CD4-positive, alpha-beta T cell treated with Interleukin-17A for 1 hour (primary cell): ENCODE measurements at regions not wholly inside any gene's neighbourhood (a gene's known extent, or its start where the extent isn't known, plus 50 kb on each side); places are given as distances from the start of the nearest gene placed in this dataset.

ENCODE experiments used
- DNase-seq: peaks from one replicate; pipeline ENCODE4 v3.0.0-alpha.2; 2020

DNA sequence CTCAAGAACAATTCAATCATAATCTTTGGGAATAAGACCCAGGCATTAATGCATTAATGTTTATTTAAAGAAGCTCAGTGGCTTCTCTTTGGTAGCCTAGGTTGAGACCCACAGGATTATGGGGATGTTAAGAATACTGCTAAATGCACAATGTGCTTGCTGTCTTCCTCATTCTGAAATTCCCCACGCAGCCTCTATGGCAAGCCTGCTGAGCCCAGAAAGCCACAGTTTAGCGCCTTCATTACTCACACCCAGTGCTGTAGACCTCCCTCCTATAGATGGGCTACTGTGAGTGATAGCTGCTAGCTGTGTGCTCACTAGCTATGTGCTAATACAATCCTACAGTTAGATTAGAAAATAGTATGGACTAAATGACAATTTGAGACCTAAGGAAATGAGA, 90.6 kb downstream of the TNFSF13B start:
- DNase-seq, result no peak

GRCh38 chr13:108361769-108362168, 92.3 kb downstream of the TNFSF13B start:
- DNase-seq, result no peak

DNA sequence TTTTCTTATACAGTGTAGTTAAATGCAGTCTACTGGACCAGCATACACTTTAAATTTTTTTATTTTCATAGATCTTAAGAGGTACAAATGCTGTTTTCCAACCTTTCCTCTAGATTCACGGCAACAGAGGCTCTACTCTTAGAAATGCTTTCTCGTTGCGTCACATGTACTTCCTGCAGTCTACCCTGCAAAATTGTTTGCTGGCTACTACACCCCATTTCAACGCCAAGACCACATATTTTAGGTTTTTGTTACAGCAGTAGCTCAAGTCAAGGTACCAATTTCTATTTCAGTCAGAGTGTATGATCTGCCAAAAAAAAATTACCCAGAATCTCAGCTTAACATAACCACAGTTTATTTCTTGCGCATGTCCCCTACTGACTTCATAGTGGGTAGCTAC, 94.1 kb downstream of the TNFSF13B start:
- no peak for DNase-seq

GRCh38 chr13:108365255-108365654, 95.7 kb downstream of the TNFSF13B start:
- DNase-seq, result no peak

- DNase-seq, result no peak
These were observed 98.9 kb downstream of the TNFSF13B start for GRCh38 chr13:108368250-108368905.

- no peak for DNase-seq
These were observed 99.9 kb downstream of the TNFSF13B start for GRCh38 chr13:108369412-108369811.

- no peak for DNase-seq
These were observed 105.5 kb downstream of the TNFSF13B start for GRCh38 chr13:108375034-108375433.

DNA sequence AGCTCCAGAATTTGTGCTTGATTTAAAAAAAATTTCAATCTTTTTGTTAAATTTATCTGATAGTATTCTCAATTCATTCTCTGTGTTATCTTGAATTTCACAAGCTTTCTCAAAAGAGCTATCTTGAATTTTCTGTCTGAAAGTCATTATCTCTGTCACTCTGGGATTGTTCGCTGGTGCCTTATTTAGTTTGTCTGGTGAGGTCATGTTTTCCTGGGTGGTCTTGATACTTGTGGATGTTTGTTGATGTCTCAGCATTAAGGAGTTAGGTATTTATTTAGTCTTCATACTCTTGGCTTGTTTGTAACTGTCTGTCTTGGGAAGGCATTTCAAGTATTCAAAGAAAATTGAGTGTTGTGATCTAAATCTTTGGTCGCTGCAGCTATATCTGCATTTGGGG, 106.3 kb downstream of the TNFSF13B start:
- DNase-seq, result no peak

- DNase-seq, result no peak
These were observed 106.8 kb downstream of the TNFSF13B start for GRCh38 chr13:108376308-108376707.

GRCh38 chr13:108377646-108378206, 108.2 kb downstream of the TNFSF13B start:
- no peak for DNase-seq

DNA sequence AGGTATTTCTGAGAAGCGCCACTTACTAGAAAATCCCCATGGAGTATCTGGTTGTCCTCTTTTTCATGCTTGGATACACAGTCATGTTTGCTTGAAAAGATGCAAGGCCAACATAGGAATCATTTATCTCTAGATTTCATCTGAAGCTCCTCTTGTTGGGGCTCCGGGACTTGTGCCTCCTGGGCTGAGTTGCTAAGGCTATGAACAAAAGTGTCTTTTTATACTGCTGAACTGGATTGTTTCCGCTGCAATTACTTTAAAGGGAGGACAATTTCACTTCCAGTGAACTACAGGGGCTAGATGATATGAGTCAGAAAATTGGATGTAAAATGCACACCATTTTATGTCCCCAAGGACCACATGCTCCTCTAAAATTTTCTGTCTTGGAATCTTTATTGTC, 114.1 kb downstream of the TNFSF13B start:
- no peak for DNase-seq

DNA sequence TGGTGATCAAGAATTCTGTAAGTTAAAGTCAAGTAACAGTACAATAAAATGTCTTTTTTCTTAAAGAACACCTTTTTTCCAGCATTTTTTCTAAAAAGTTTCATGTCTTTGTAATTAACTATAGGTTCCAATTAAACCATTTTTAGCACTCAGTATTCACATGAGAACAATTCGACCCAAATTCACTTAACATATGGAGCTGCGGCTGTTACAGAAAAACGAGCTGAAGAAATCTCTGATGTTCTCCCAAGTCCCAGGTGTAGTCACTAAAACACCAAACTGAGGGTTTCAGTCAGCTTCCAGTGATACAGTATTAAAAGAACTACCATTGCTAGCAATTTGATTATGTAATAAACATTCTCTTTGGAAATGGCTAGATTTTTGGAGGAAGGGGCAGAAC, 117.6 kb downstream of the TNFSF13B start:
- DNase-seq, result no peak

DNA sequence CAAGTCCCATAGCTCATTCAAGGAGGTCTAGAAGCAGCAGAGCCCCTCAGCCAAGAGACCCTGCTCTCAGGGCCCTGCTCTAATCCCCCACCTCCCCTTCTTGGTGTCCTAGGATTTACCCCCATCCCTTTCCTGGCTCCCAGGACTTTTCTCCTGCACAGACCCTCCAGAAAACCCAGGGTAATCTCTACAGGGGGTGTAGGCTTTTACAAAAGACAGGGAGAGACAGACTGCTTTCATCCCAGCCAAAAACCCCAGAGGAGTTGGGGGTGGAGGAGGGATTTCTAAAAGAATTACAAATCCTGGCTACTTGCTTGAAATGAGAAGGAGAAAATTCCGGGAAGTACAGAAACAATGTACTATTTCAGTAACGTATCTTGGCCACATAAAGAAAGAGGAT, 133.3 kb downstream of the TNFSF13B start:
- DNase-seq, result no peak

GRCh38 chr13:108407495-108407894, 138.0 kb downstream of the TNFSF13B start:
- DNase-seq, result no peak

GRCh38 chr13:108408672-108409071, 139.2 kb downstream of the TNFSF13B start:
- DNase-seq, result peak; percentile 9

DNA sequence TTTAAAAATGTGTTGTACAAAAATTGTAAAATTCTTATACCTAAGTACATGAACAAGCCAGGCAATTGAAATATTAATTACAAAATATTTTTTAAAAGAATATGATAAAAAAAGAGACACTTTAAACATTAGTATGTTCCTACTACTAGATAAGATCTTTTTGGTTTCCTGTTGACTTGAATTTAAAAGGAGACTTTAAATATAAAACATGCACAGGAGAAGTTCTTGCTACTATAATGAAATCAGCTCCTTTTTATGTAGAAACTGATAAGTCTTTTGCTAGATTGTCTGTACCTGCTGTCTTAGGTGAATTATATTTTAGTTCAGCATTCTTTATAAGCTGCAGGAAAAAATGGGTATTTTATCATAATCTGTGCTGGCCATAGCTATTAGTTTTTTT, 140.2 kb downstream of the TNFSF13B start:
- DNase-seq, result peak; percentile 16

DNA sequence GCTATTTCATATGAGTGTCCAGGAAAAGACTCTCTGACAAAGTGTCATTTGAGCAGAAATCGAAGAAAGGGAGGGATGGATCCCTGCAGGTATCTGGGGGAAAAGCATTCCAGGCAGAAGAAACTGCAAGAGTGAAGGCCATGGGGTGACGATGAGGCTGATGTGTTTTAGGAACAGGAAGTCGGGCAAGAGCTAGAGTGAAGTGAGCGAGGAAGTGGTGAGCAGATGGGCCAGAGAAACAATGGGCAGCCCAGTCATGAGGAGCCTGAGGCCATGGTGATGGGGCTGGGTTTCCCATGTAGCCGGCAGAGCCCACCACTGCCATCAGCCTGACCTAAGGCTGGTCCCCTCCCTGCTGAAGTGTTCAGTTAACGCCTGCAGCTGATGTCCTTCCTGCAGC, 150.2 kb downstream of the TNFSF13B start:
- no peak for DNase-seq

- no peak for DNase-seq
These were observed 155.5 kb downstream of the TNFSF13B start for GRCh38 chr13:108425056-108425455.

- no peak for DNase-seq
These were observed 157.4 kb downstream of the TNFSF13B start for GRCh38 chr13:108426893-108427292.

DNA sequence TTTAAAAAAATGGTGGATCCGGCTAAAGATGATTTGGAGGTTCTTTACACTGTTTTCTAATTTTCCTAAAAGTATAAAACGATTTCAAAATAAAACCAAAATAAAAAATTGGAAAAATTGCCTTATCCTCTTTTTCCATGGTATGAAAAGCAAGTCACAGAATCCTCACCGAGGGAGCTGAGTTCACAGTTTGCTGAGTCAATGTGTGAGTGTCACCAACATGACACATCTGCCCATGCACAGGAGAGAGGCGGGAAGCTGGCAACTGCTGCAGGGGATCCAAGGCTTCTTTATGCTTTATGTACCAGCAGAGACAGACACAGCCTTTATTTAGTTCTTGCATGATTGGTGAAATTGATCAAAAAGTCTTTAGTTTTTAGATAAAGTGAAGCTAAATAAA, 157.8 kb downstream of the TNFSF13B start:
- DNase-seq, result no peak

DNA sequence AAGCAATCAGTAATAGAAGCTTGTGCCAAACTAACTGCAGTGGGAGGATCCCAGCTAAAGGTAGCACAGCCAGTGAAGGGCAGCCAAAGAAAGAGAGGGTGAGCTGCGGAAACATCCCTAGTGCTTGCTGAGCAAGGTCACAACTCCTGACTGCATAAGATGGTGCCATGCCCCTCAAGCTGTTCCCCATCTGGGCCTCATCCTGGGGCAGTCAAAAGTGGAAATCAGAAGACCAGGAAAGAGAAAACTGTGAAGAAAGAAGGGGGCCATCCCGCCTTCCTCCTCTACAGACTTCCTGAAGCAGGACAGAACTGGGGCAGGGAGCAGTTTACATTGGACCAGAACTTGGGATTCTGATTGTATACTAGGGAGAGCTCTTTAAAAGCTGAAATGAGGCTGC, 159.2 kb downstream of the TNFSF13B start:
- no peak for DNase-seq

DNA sequence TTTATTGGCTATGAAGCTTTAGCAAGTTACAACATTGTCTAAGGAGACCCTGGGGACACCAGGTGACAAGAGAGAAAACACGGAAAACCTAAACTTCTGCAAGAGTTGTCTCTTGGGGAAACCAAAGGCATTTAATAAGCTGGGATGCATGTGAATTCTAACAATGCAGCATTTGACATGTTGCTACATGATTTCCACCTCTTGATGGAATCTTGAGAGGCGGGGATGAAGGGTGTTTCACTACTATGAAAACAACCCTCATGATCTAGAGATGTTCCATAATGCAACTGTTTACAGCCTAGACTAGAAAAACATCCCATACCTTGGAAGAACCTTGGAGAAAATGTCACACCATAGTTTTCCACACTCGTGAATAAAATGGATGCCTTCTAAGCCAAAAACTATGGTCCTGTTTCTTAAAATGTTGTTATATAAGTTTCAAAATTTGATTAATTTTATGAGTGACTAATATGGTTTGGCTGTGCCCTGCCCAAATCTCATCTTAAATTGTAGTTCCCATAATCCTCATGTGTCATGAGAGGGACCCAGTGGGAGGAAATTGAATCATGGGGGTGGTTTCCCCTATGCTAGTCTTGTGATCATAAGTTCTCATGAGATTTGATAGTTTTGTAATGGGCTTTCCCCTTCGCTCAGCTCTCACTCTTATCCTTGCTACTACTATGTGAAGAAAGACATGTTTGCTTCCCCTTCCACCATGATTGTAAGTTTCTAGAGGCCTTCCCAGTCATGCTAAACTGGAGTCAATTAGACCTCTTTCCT, 164.6 kb downstream of the TNFSF13B start:
- DNase-seq, result no peak

DNA sequence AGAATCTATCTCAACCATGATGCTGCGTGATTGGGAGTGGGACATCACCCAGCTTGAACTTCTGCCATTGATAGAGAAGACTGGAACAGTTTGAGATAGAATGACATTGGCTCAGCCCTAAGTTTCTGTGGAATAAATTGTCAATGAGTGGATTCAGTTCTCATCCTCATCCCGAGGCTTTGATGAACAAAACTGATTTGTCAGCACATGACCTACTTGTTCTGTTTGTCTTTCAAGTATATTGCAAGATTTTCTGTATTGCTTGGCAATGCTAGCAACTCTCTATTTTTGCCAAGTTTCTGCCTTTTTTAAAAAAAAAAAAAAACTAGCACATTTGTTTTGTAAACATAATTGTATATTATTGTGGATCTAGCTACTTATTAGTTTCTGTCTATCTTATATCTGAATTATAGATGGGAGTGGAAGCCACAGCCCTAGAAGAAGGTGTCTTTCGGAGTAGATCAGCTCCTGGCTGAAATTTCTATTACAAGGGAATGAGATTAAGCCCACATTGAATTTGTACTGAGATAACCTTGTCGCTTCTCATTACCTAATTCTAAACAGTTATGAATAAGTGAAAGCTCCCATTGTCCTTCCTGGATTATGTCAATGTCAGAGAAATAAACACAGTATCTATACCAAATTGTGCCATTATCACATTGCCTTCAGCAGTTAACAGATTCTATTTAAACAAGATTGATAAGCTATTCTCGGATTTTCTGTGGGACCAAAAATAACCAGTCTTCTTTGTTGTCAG, 166.1 kb downstream of the TNFSF13B start:
- no peak for DNase-seq

- no peak for DNase-seq
These were observed 168.0 kb downstream of the TNFSF13B start for GRCh38 chr13:108437496-108437895.
